ENCODE measurements at regions not wholly inside any gene's neighbourhood (a gene's known extent, or its start where the extent isn't known, plus 50 kb on each side); places are given as distances from the start of the nearest gene placed in this dataset.

GRCh38 chr10:118965645-118966044, 63.9 kb upstream of the NANOS1 start:
- TF ChIP-seq JUND (IDR thresholded peaks at IDR 0.05) (no peak), YY1 (IDR thresholded peaks at IDR 0.05) (no peak), CTCF (IDR thresholded peaks at IDR 0.05; ENCODE audit: low read depth, low read length, missing input control) (no peak), GABPA (IDR thresholded peaks at IDR 0.05 in 1 of 2, conservative IDR thresholded peaks at IDR 0.05 in 1 of 2) (no peak), EGR1 (IDR thresholded peaks at IDR 0.05; ENCODE audit: low read depth in 2 of 2) (no peak), RXRA (IDR thresholded peaks at IDR 0.05) (no peak), ZBTB33 (IDR thresholded peaks at IDR 0.05) (no peak), SP1 (IDR thresholded peaks at IDR 0.05) (no peak), MAX (IDR thresholded peaks at IDR 0.05) (no peak), RAD21 (IDR thresholded peaks at IDR 0.05) (no peak)
